HEK293 (cell line): ENCODE measurements at regions not wholly inside any gene's neighbourhood (a gene's known extent, or its start where the extent isn't known, plus 50 kb on each side); places are given as distances from the start of the nearest gene placed in this dataset.

Experiments
- CTCF ChIP-seq: fragments of 450-650 bp; formaldehyde crosslinking; IDR thresholded peaks from 2 replicates; pipeline ENCODE4 v1.5.1; 2016; ENCODE audit warnings: missing biosample characterization, missing genetic modification characterization
- ZBTB10 ChIP-seq: fragments of 450-650 bp; formaldehyde crosslinking; IDR thresholded peaks from 2 replicates; pipeline ENCODE4 v1.5.1; 2016; ENCODE audit warnings: missing biosample characterization, missing genetic modification characterization
- ZNF239 ChIP-seq: fragments of 450-650 bp; formaldehyde crosslinking; IDR thresholded peaks from 2 replicates; pipeline ENCODE4 v1.5.1; 2016; ENCODE audit warnings: missing biosample characterization, missing genetic modification characterization
- ZNF404 ChIP-seq: fragments of 450-650 bp; formaldehyde crosslinking; IDR thresholded peaks from 2 replicates; pipeline ENCODE4 v1.5.1; 2017; ENCODE audit warnings: missing biosample characterization, missing genetic modification characterization

GRCh38 chr6:140340795-140341194 is 966.3 kb upstream of the CITED2 start:
- TF ChIP-seq ZNF404 (tag by site-specific recombination) = no peak
- no peak for TF ChIP-seq ZBTB10 (tag by site-specific recombination)
- no peak for TF ChIP-seq ZNF239 (tag by site-specific recombination)
- TF ChIP-seq CTCF = no peak
